MCF 10A (cell line): ENCODE measurements at regions not wholly inside any gene's neighbourhood (a gene's known extent, or its start where the extent isn't known, plus 50 kb on each side); places are given as distances from the start of the nearest gene placed in this dataset.

ENCODE experiments used
- BruUV-seq: library from RNA; stranded (reverse); fragments of 400-500 nt; replicated peaks from 2 replicates; lab custom pipeline; 2021; lab: Mats Ljungman, UMichigan
- CTCF ChIA-PET: fragments of 300-600 bp; sonication (Branson Sonifier 250); formaldehyde crosslinking; extraction: SDS; loops from one replicate; lab custom pipeline; 2021; ENCODE audit warnings: antibody characterized with exemption, inconsistent platforms; lab: Yijun Ruan, JAX
- POLR2A ChIA-PET: fragments of 300-600, 350-650 bp; sonication (Branson Sonifier 250); formaldehyde crosslinking; extraction: SDS; loops from one replicate; lab custom pipeline; 2020; ENCODE audit warnings: antibody characterized with exemption, inconsistent platforms; lab: Yijun Ruan, JAX
- DNase-seq: peaks from one replicate; pipeline ENCODE4 v3.0.0-alpha.2; 2018; ENCODE audit not compliant: unreplicated experiment
- H3K27ac Mint-ChIP-seq: one replicate; pipeline ENCODE4 v1.8.0; 2022; ENCODE audit warnings: mild to moderate bottlenecking, low read depth, mixed read lengths; ENCODE audit not compliant: unreplicated experiment
- H3K27me3 Mint-ChIP-seq: one replicate; pipeline ENCODE4 v1.8.0; 2022; ENCODE audit warnings: mixed read lengths; ENCODE audit not compliant: insufficient read depth, unreplicated experiment
- H3K36me3 Mint-ChIP-seq: one replicate; pipeline ENCODE4 v1.8.0; 2022; ENCODE audit warnings: mild to moderate bottlenecking, moderate library complexity, mixed read lengths; ENCODE audit not compliant: insufficient read depth, unreplicated experiment
- H3K4me1 Mint-ChIP-seq: one replicate; pipeline ENCODE4 v1.8.0; 2022; ENCODE audit warnings: mixed read lengths; ENCODE audit not compliant: insufficient read depth, unreplicated experiment
- H3K4me3 Mint-ChIP-seq: one replicate; pipeline ENCODE4 v1.8.0; 2022; ENCODE audit warnings: mild to moderate bottlenecking, moderate library complexity, mixed read lengths; ENCODE audit not compliant: unreplicated experiment
- H3K9me3 Mint-ChIP-seq: one replicate; pipeline ENCODE4 v1.8.0; 2022; ENCODE audit warnings: mixed read lengths; ENCODE audit not compliant: unreplicated experiment
- CTCF ChIP-seq: fragments of 200-600 bp; IDR thresholded peaks from one replicate; pipeline ENCODE4 v1.8.0; 2022; ENCODE audit warnings: antibody characterized with exemption, mild to moderate bottlenecking; ENCODE audit not compliant: unreplicated experiment
- intact Hi-C: fragments of 100-400 bp; cut with micrococcal nuclease; formaldehyde crosslinking; loops from 2 replicates; pipeline ENCODE4 v1.14.1; 2022

GRCh38 chr16:9602189-9602588 is 510.7 kb downstream of the HAPSTR1 start:
- CTCF ChIA-PET, result interaction anchor here (0.6 kb wide), 1 partner anchor 506 kb away, joined by 3 read pairs; no protein-coding TSS in a partner anchor
- POLR2A ChIA-PET, result no interaction called here
- Mint-ChIP-seq H3K27me3 (no peaks in the 10 kb centered on the region), H3K27ac (no peak overlapping the region), H3K4me3 (no peak overlapping the region), H3K4me1 (no peaks in the 10 kb centered on the region), H3K36me3 (no peaks in the 10 kb centered on the region), H3K9me3 (peaks cover 33% of the 10 kb centered on the region)
- no peak for TF ChIP-seq CTCF
- BruUV-seq, result no TSS peak
- intact Hi-C loops, result no loop called here
- DNase-seq, result no peak

DNA sequence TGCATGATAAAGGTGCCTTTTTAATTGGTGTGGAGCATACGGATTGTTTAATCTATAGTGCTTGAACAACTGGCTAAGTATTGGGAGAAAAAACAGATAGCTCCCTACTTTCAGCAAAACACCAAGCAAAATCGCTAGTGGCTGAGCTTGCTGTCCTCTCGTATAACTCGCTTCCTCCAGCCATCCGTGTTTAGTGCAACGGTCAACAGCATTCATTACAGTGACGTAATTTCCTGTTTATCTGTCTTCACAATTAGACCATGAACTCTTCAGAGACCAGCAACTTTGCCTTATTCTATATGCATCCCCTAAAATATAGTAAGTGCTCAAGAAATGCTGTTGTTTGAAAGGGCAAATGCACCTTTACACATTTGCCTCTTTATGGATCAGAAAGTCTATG is 511.9 kb downstream of the HAPSTR1 start:
- no peak for TF ChIP-seq CTCF
- ChIA-PET CTCF (no interaction called here), POLR2A (no interaction called here)
- Mint-ChIP-seq H3K27me3 (no peaks in the 10 kb centered on the region), H3K4me1 (no peaks in the 10 kb centered on the region), H3K27ac (no peak overlapping the region), H3K36me3 (no peaks in the 10 kb centered on the region), H3K9me3 (peaks cover 33% of the 10 kb centered on the region), H3K4me3 (no peak overlapping the region)
- BruUV-seq, result no TSS peak
- intact Hi-C loops, result no loop called here
- DNase-seq, result no peak

- Mint-ChIP-seq H3K27me3 (no peaks in the 10 kb centered on the region), H3K36me3 (no peaks in the 10 kb centered on the region), H3K9me3 (peaks cover 33% of the 10 kb centered on the region), H3K27ac (no peak overlapping the region), H3K4me3 (no peak overlapping the region), H3K4me1 (no peaks in the 10 kb centered on the region)
- DNase-seq, result no peak
- POLR2A ChIA-PET, result no interaction called here
- CTCF ChIA-PET, result no interaction called here
- BruUV-seq, result no TSS peak
- intact Hi-C loops, result no loop called here
- no peak for TF ChIP-seq CTCF
Measured at GRCh38 chr16:9607515-9608230, 516.2 kb downstream of the HAPSTR1 start.

GRCh38 chr16:9610727-9611126 is 519.3 kb downstream of the HAPSTR1 start:
- intact Hi-C loops, result no loop called here
- POLR2A ChIA-PET, result no interaction called here
- no TSS peak for BruUV-seq
- H3K36me3 Mint-ChIP-seq, result no peaks in the 10 kb centered on the region
- H3K27ac Mint-ChIP-seq, result no peak overlapping the region
- peaks cover 15% of the 10 kb centered on the region for H3K9me3 Mint-ChIP-seq
- CTCF ChIA-PET, result interaction anchor here (0.5 kb wide), 1 partner anchor 868 kb away, joined by 3 read pairs; no protein-coding TSS in a partner anchor
- no peak for DNase-seq
- H3K4me3 Mint-ChIP-seq, result no peak overlapping the region
- no peak for TF ChIP-seq CTCF
- no peaks in the 10 kb centered on the region for H3K4me1 Mint-ChIP-seq
- no peaks in the 10 kb centered on the region for H3K27me3 Mint-ChIP-seq
